HepG2 (cell line): ENCODE measurements at regions not wholly inside any gene's neighbourhood (a gene's known extent, or its start where the extent isn't known, plus 50 kb on each side); places are given as distances from the start of the nearest gene placed in this dataset.

Experiments
- CHD2 ChIP-seq: IDR thresholded peaks from 2 replicates; pipeline ENCODE4 v1.6.1; 2011; ENCODE audit warnings: low read depth, low read length, improper control_type of control experiment
- HOXD1 ChIP-seq: sonication (generic); formaldehyde crosslinking; IDR thresholded peaks from 2 replicates; pipeline ENCODE4 v1.5.0; 2020; ENCODE audit warnings: missing genetic modification reagents
- TF ChIP-seq, protein P1 (sequence below): IDR thresholded peaks from 2 replicates; pipeline ENCODE4 v1.6.1; 2016; ENCODE audit warnings: low read depth, missing genetic modification reagents, missing compliant biosample characterization
- TF ChIP-seq, protein P2 (sequence below), 2 experiments: sonication (generic) in 1 of 2; formaldehyde crosslinking in 1 of 2; IDR thresholded peaks; 2 replicates each; pipeline versions ENCODE4 v1.5.1 to v1.6.1; 2011 to 2020; ENCODE audit warnings: borderline replicate concordance in 1 of 2, low read depth in 1 of 2, low read length in 1 of 2, mild to moderate bottlenecking in 1 of 2, missing genetic modification reagents in 1 of 2, moderate library complexity in 1 of 2

- TF ChIP-seq, protein P1, sequence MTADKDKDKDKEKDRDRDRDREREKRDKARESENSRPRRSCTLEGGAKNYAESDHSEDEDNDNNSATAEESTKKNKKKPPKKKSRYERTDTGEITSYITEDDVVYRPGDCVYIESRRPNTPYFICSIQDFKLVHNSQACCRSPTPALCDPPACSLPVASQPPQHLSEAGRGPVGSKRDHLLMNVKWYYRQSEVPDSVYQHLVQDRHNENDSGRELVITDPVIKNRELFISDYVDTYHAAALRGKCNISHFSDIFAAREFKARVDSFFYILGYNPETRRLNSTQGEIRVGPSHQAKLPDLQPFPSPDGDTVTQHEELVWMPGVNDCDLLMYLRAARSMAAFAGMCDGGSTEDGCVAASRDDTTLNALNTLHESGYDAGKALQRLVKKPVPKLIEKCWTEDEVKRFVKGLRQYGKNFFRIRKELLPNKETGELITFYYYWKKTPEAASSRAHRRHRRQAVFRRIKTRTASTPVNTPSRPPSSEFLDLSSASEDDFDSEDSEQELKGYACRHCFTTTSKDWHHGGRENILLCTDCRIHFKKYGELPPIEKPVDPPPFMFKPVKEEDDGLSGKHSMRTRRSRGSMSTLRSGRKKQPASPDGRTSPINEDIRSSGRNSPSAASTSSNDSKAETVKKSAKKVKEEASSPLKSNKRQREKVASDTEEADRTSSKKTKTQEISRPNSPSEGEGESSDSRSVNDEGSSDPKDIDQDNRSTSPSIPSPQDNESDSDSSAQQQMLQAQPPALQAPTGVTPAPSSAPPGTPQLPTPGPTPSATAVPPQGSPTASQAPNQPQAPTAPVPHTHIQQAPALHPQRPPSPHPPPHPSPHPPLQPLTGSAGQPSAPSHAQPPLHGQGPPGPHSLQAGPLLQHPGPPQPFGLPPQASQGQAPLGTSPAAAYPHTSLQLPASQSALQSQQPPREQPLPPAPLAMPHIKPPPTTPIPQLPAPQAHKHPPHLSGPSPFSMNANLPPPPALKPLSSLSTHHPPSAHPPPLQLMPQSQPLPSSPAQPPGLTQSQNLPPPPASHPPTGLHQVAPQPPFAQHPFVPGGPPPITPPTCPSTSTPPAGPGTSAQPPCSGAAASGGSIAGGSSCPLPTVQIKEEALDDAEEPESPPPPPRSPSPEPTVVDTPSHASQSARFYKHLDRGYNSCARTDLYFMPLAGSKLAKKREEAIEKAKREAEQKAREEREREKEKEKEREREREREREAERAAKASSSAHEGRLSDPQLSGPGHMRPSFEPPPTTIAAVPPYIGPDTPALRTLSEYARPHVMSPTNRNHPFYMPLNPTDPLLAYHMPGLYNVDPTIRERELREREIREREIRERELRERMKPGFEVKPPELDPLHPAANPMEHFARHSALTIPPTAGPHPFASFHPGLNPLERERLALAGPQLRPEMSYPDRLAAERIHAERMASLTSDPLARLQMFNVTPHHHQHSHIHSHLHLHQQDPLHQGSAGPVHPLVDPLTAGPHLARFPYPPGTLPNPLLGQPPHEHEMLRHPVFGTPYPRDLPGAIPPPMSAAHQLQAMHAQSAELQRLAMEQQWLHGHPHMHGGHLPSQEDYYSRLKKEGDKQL (CRISPR knock-in tag): no peak
- TF ChIP-seq CHD2: no peak
- TF ChIP-seq HOXD1: no peak
- TF ChIP-seq, protein P2, sequence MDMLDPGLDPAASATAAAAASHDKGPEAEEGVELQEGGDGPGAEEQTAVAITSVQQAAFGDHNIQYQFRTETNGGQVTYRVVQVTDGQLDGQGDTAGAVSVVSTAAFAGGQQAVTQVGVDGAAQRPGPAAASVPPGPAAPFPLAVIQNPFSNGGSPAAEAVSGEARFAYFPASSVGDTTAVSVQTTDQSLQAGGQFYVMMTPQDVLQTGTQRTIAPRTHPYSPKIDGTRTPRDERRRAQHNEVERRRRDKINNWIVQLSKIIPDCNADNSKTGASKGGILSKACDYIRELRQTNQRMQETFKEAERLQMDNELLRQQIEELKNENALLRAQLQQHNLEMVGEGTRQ (IDR thresholded peaks at IDR 0.05; ENCODE audit: low read depth, low read length): no peak
- TF ChIP-seq, protein P2 (CRISPR knock-in tag; IDR thresholded peaks at IDR 0.05; ENCODE audit: borderline replicate concordance): no peak
Observed at GRCh38 chr10:106380706-106381105, 783.8 kb downstream of the SORCS1 start.
